GM12878 (cell line): ENCODE measurements at regions not wholly inside any gene's neighbourhood (a gene's known extent, or its start where the extent isn't known, plus 50 kb on each side); places are given as distances from the start of the nearest gene placed in this dataset.
A peak's percentile ranks its signal among the peaks of the same experiment; 100 is the strongest.

Source experiments
- ATAC-seq: fragments of 200-7000 bp; cut with Tn5 transposase; 3 replicates; pipeline ENCODE4 v1.9.1; 2020; ENCODE audit warnings: mild to moderate bottlenecking, moderate library complexity
- BruUV-seq: library from RNA; stranded (reverse); fragments of 400-500 nt; replicated peaks from 2 replicates; lab custom pipeline; 2021; lab: Mats Ljungman, UMichigan
- CTCF ChIA-PET: fragments of 300-600 bp; sonication (Branson Sonifier 250); formaldehyde crosslinking; extraction: SDS; loops from one replicate; lab custom pipeline; 2021; ENCODE audit warnings: inconsistent platforms; lab: Yijun Ruan, JAX
- POLR2A ChIA-PET: fragments of 350-600 bp; formaldehyde crosslinking; extraction: SDS; loops from one replicate; lab custom pipeline; 2021; ENCODE audit warnings: inconsistent platforms; lab: Charles Lee
- RAD21 ChIA-PET: fragments of 300-600 bp; sonication (Branson Sonifier 250); formaldehyde crosslinking; loops from one replicate; lab custom pipeline; 2023; ENCODE audit warnings: antibody characterized with exemption; ENCODE audit not compliant: unreplicated experiment; lab: Charles Lee
- SMC1A ChIA-PET: fragments of 300-600 bp; sonication (Branson Sonifier 250); formaldehyde crosslinking; loops from one replicate; lab custom pipeline; 2023; ENCODE audit not compliant: unreplicated experiment, uncharacterized antibody; lab: Charles Lee
- DNase-seq: peaks from one replicate; pipeline ENCODE4 v3.0.0-alpha.2; 2011; ENCODE audit warnings: low read depth, low spot score
- FAIRE-seq: peaks from 3 replicates; lab custom pipeline; 2011; peaks lifted over from hg19 to GRCh38; lab: Jason Lieb, UNC
- H2AFZ ChIP-seq: 2 replicates; pipeline ENCODE4 v1.6.0; 2011; ENCODE audit warnings: low read depth, low read length, control low read depth; ENCODE audit not compliant: control insufficient read depth
- H3K27ac ChIP-seq: 2 replicates; pipeline ENCODE4 v1.5.1; 2011; ENCODE audit warnings: control low read depth; ENCODE audit not compliant: control insufficient read depth, insufficient read depth
- H3K27me3 ChIP-seq, 2 experiments: replicated peaks in 1 of 2; 2 replicates each; pipeline versions ENCODE4 v1.6.0 to v1.6.1; 2011; ENCODE audit warnings: low read length in 1 of 2; ENCODE audit not compliant: control insufficient read depth in 2 of 2, insufficient read depth in 2 of 2
- H3K36me3 ChIP-seq, 2 experiments: 2 replicates each; pipeline ENCODE4 v1.5.1; 2011; ENCODE audit warnings: low read length in 1 of 2; ENCODE audit not compliant: control insufficient read depth in 2 of 2, insufficient read depth in 2 of 2
- H3K4me1 ChIP-seq: 2 replicates; pipeline ENCODE4 v1.6.1; 2011; ENCODE audit warnings: mild to moderate bottlenecking, low read length, moderate library complexity, mixed read lengths; ENCODE audit not compliant: control insufficient read depth, insufficient read depth
- H3K4me2 ChIP-seq: 2 replicates; pipeline ENCODE4 v1.6.0; 2011; ENCODE audit warnings: control low read depth; ENCODE audit not compliant: control insufficient read depth, insufficient read depth
- H3K4me3 ChIP-seq: fragments of 200-600 bp; sonication (generic); 2 replicates; pipeline ENCODE4 v1.5.1; 2016
- H3K79me2 ChIP-seq: 2 replicates; pipeline ENCODE4 v1.6.0; 2011; ENCODE audit warnings: low read length; ENCODE audit not compliant: control insufficient read depth, insufficient read depth
- H3K9ac ChIP-seq: 2 replicates; pipeline ENCODE4 v1.8.0; 2011; ENCODE audit warnings: low read length, control low read depth, mixed read lengths; ENCODE audit not compliant: control insufficient read depth, insufficient read depth
- H3K9me3 ChIP-seq: replicated peaks from 3 replicates; pipeline ENCODE4 v1.5.1; 2011; ENCODE audit warnings: mild to moderate bottlenecking, low read length; ENCODE audit not compliant: control insufficient read depth, insufficient read depth
- H4K20me1 ChIP-seq: 2 replicates; pipeline ENCODE4 v1.6.0; 2011; ENCODE audit not compliant: control insufficient read depth, insufficient read depth
- BCL11A ChIP-seq: IDR thresholded peaks from 2 replicates; pipeline ENCODE4 v1.6.1; 2011; ENCODE audit warnings: low read depth, low read length
- BHLHE40 ChIP-seq, 2 experiments: fragments of 450-650 bp in 1 of 2; IDR thresholded peaks; 2 replicates each; pipeline ENCODE4 v1.6.1; 2011 to 2017; ENCODE audit warnings: low read depth in 2 of 2, borderline replicate concordance in 1 of 2, improper control_type of control experiment in 1 of 2, low read length in 1 of 2, mild to moderate bottlenecking in 1 of 2
- BRCA1 ChIP-seq: IDR thresholded peaks from 2 replicates; pipeline ENCODE4 v1.6.1; 2011; ENCODE audit warnings: low read depth, low read length, improper control_type of control experiment
- CBFB ChIP-seq: IDR thresholded peaks from 2 replicates; pipeline ENCODE4 v1.6.1; 2016; ENCODE audit warnings: antibody characterized with exemption, low read depth
- CHD1 ChIP-seq: IDR thresholded peaks from 2 replicates; pipeline ENCODE4 v1.6.1; 2012; ENCODE audit warnings: low read depth, low read length, improper control_type of control experiment
- EGR1 ChIP-seq, 2 experiments: IDR thresholded peaks; 1 replicate in 1 of 2; 2 replicates in 1 of 2; pipeline ENCODE4 v1.6.1; 2011 to 2012; ENCODE audit warnings: low read depth in 2 of 2, low read length in 2 of 2, borderline replicate concordance in 1 of 2, mild to moderate bottlenecking in 1 of 2, moderate library complexity in 1 of 2
- FOXM1 ChIP-seq: IDR thresholded peaks from 2 replicates; pipeline ENCODE4 v1.6.1; 2012; ENCODE audit warnings: low read depth, mild to moderate bottlenecking, inconsistent platforms, low read length, moderate library complexity
- HDGF ChIP-seq: fragments of 450-650 bp; IDR thresholded peaks from 2 replicates; pipeline ENCODE4 v1.6.1; 2016; ENCODE audit warnings: antibody characterized with exemption
- JUND ChIP-seq: IDR thresholded peaks from 2 replicates; pipeline ENCODE4 v1.6.1; 2012; ENCODE audit warnings: low read depth, mild to moderate bottlenecking, low read length, improper control_type of control experiment, moderate library complexity
- MEF2A ChIP-seq: IDR thresholded peaks from 2 replicates; pipeline ENCODE4 v1.6.1; 2011; ENCODE audit warnings: low read depth, mild to moderate bottlenecking, low read length, moderate library complexity; ENCODE audit not compliant: insufficient read depth
- MEF2B ChIP-seq: fragments of 450-650 bp; IDR thresholded peaks from 2 replicates; pipeline ENCODE4 v1.6.1; 2018; ENCODE audit warnings: mild to moderate bottlenecking, moderate library complexity; ENCODE audit not compliant: partially characterized antibody, poor library complexity, severe bottlenecking
- NFIC ChIP-seq: IDR thresholded peaks from 2 replicates; pipeline ENCODE4 v1.6.1; 2012; ENCODE audit warnings: low read depth, mild to moderate bottlenecking, inconsistent platforms, low read length, moderate library complexity
- RAD21 ChIP-seq: IDR thresholded peaks from 2 replicates; pipeline ENCODE4 v1.6.1; 2011; ENCODE audit warnings: mild to moderate bottlenecking, low read depth, low read length, moderate library complexity; ENCODE audit not compliant: insufficient read depth
- RB1 ChIP-seq: fragments of 450-650 bp; formaldehyde crosslinking; IDR thresholded peaks from 2 replicates; pipeline ENCODE4 v1.6.1; 2017; ENCODE audit warnings: mild to moderate bottlenecking, borderline replicate concordance
- SREBF2 ChIP-seq: IDR thresholded peaks from 2 replicates; pipeline ENCODE4 v1.6.1; 2012; ENCODE audit warnings: mild to moderate bottlenecking, low read length
- TBL1XR1 ChIP-seq: IDR thresholded peaks from 2 replicates; pipeline ENCODE4 v1.6.1; 2012; ENCODE audit warnings: low read depth, low read length, improper control_type of control experiment
- WRNIP1 ChIP-seq: IDR thresholded peaks from 2 replicates; pipeline ENCODE4 v1.6.1; 2011; ENCODE audit warnings: low read depth, low read length, improper control_type of control experiment, borderline replicate concordance
- YY1 ChIP-seq: IDR thresholded peaks from 2 replicates; pipeline ENCODE4 v1.6.1; 2011; ENCODE audit warnings: low read depth, mild to moderate bottlenecking, low read length
- ZNF217 ChIP-seq: fragments of 450-650 bp; IDR thresholded peaks from 2 replicates; pipeline ENCODE4 v1.6.1; 2017; ENCODE audit warnings: antibody characterized with exemption, mild to moderate bottlenecking
- WGBS: methylation state at CpG from one replicate; pipeline ENCODE4 v1.1.6; 2016; ENCODE audit warnings: low lambda C conversion rate; ENCODE audit not compliant: insufficient replicate concordance, insufficient coverage; ENCODE audit errors: missing lambda C conversion rate; 5-methylcytosine and 5-hydroxymethylcytosine counted together
- in situ Hi-C: fragments of 300-500 bp; cut with MboI; formaldehyde crosslinking; loops from 9 replicates; pipeline ENCODE4 v1.14.3; 2018; ENCODE audit warnings: mixed read lengths
- intact Hi-C: fragments of 100-400 bp; cut with micrococcal nuclease; formaldehyde crosslinking; loops from one replicate; pipeline ENCODE4 v1.14.2; 2022; ENCODE audit not compliant: unreplicated experiment
- TF ChIP-seq, protein P1 (sequence below): IDR thresholded peaks from 2 replicates; pipeline ENCODE4 v1.6.1; 2012; ENCODE audit warnings: low read length, inconsistent platforms
- TF ChIP-seq, protein P2 (sequence below): fragments of 450-650 bp; IDR thresholded peaks from 2 replicates; pipeline ENCODE4 v1.6.1; 2018; ENCODE audit warnings: borderline replicate concordance, mild to moderate bottlenecking; ENCODE audit not compliant: partially characterized antibody

DNA sequence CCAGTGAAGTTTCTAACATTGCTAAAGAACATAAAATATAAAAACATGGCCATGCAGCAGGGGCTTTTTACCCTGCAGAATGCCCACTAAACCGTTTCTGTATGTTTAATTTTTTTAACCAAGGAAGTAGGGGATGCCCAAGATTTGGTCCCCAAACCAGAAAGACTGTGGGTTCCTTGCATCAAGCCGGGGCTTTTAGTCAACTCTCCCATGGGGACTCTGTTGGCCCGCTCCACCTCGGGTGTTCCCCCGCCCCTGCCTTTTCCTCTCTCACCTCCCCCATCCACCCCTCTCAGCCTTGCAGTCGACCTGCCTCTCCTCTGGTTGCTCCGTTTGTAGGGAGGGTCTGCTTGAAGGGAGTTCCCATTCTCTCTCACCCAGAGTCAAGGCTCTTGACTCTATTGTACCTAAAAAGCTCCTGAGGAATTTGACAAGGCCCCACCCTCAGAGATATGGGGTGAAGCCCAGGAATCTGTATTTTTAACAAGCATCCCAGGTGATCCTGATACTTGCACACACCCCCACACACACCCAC, 117.5 kb downstream of the TOMM20 start:
- ATAC-seq (peak; percentile 48), FAIRE-seq (no peak), DNase-seq (peak; percentile 84)
- POLR2A ChIA-PET: interaction anchor here (0.6 to 7.8 kb wide), 18 partner anchors 21 to 412 kb away, joined by 3 to 111 read pairs (median 4); no protein-coding TSS in a partner anchor
- SMC1A ChIA-PET: interaction anchor here (0.9 to 12.9 kb wide), 34 partner anchors 11 to 516 kb away, joined by 3 to 229 read pairs (median 5); no protein-coding TSS in a partner anchor
- H4K20me1 ChIP-seq: no peaks in the 10 kb centered on the region
- no peak overlapping the region for H2AFZ ChIP-seq
- RAD21 ChIA-PET: interaction anchor here (0.6 to 11.3 kb wide), 37 partner anchors 10 to 533 kb away, joined by 3 to 257 read pairs (median 7); partner anchors contain the start of gene IRF2BP2
- intact Hi-C loops: loop anchor here (1.0 to 2.0 kb wide), 12 partner anchors 27 to 512 kb away; no protein-coding TSS in a partner anchor
- 5% methylated on average over 7 of the region's 7 CpGs for WGBS
- peak overlapping the region; percentile 99 for H3K27ac ChIP-seq
- H3K79me2 ChIP-seq: 0 out of 2 replicates have a peak, but pooled peaks cover 1% of the 10 kb centered on the region
- H3K9ac ChIP-seq: peak overlapping the region; percentile 54
- H3K4me2 ChIP-seq: peak overlapping the region; percentile 75
- H3K4me3 ChIP-seq: peak overlapping the region; percentile 46; the same call in 1 of the 2 replicates
- BruUV-seq: TSS peak; percentile 33
- CTCF ChIA-PET: interaction anchor here (1.0 to 2.9 kb wide), 13 partner anchors 12 to 72 kb away, joined by 3 to 14 read pairs (median 5); no protein-coding TSS in a partner anchor
- no peaks in the 10 kb centered on the region; the same call in 1 of the 3 replicates for H3K9me3 ChIP-seq
- in situ Hi-C loops: loop anchor here (5.0 kb wide), 1 partner anchor 34 kb away; no protein-coding TSS in a partner anchor
- H3K4me1 ChIP-seq: peaks cover 88% of the 10 kb centered on the region
- no peaks in the 10 kb centered on the region for H3K36me3 ChIP-seq
- no peaks in the 10 kb centered on the region for H3K27me3 ChIP-seq
- TF ChIP-seq RAD21 (peak; percentile 32; the same call in 1 of the 2 replicates), SREBF2 (no peak), JUND (0 out of 2 replicates have a peak, but pooled peaks have one; percentile 15), BCL11A (peak; percentile 90), EGR1 (IDR thresholded peaks at IDR 0.05; ENCODE audit: borderline replicate concordance in 1 of 2, low read depth in 2 of 2, low read length in 2 of 2) (peak in 1 of 2 experiments; percentile 89; a peak in 2 of 3 replicates), HDGF (no peak), ZNF217 (no peak), BRCA1 (no peak), NFIC (no peak), BHLHE40 (IDR thresholded peaks at IDR 0.05; ENCODE audit: borderline replicate concordance in 1 of 2, low read depth in 2 of 2, low read length in 1 of 2) (no peak), MEF2B (peak; percentile 88), RB1 (0 out of 2 replicates have a peak, but pooled peaks have one; percentile 38), WRNIP1 (no peak), YY1 (no peak; the same call in none of the 2 replicates), FOXM1 (no peak), TBL1XR1 (no peak), CBFB (no peak; the same call in 1 of the 2 replicates), MEF2A (no peak), CHD1 (no peak; the same call in 1 of the 2 replicates)
- TF ChIP-seq, protein P1, sequence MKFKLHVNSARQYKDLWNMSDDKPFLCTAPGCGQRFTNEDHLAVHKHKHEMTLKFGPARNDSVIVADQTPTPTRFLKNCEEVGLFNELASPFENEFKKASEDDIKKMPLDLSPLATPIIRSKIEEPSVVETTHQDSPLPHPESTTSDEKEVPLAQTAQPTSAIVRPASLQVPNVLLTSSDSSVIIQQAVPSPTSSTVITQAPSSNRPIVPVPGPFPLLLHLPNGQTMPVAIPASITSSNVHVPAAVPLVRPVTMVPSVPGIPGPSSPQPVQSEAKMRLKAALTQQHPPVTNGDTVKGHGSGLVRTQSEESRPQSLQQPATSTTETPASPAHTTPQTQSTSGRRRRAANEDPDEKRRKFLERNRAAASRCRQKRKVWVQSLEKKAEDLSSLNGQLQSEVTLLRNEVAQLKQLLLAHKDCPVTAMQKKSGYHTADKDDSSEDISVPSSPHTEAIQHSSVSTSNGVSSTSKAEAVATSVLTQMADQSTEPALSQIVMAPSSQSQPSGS: no peak
- TF ChIP-seq, protein P2, sequence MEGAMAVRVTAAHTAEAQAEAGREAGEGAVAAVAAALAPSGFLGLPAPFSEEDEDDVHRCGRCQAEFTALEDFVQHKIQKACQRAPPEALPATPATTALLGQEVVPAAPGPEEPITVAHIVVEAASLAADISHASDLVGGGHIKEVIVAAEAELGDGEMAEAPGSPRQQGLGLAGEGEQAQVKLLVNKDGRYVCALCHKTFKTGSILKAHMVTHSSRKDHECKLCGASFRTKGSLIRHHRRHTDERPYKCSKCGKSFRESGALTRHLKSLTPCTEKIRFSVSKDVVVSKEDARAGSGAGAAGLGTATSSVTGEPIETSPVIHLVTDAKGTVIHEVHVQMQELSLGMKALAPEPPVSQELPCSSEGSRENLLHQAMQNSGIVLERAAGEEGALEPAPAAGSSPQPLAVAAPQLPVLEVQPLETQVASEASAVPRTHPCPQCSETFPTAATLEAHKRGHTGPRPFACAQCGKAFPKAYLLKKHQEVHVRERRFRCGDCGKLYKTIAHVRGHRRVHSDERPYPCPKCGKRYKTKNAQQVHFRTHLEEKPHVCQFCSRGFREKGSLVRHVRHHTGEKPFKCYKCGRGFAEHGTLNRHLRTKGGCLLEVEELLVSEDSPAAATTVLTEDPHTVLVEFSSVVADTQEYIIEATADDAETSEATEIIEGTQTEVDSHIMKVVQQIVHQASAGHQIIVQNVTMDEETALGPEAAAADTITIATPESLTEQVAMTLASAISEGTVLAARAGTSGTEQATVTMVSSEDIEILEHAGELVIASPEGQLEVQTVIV: no peak
